ENCODE measurements at regions not wholly inside any gene's neighbourhood (a gene's known extent, or its start where the extent isn't known, plus 50 kb on each side); places are given as distances from the start of the nearest gene placed in this dataset.

- DNase-seq (ENCODE audit: low spot score): peak; percentile 29
Observed at GRCh38 chr5:56346741-56347535, 113.8 kb upstream of the ANKRD55 start.

DNA sequence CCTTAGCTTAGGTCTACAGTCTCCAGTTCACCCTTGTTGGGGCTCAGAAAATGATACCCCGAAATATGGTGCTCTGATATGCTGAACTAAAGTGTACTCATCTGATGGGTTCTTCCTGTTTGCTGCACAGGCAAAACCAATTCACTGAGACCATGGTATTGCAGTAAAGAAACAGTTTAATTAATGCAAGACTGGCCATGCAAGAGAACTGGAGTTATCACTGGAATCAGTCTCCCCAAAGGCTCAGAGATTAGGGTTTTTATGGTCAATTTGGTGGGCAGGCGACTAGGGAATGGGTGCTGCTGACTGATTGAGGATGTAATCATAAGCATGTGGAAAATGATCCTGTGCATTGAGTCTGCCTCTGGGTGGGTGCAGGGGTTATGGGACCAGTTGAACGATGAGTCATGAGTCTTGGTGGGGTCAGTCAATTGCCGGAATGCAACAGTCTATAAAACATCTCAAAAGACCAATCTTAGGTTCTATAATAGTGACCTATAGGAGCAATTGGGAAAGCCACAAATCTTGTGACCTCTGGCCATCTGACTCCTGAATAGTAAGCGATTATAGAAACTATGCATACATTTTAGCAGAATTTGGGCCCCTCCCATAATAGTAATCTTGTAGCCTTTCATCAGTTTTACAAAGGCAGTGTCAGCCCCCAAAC is 113.0 kb upstream of the ANKRD55 start:
- DNase-seq (ENCODE audit: low spot score): no peak

- no peak for DNase-seq (ENCODE audit: low spot score)
Observed at GRCh38 chr5:56345352-56345751, 112.2 kb upstream of the ANKRD55 start.

DNA sequence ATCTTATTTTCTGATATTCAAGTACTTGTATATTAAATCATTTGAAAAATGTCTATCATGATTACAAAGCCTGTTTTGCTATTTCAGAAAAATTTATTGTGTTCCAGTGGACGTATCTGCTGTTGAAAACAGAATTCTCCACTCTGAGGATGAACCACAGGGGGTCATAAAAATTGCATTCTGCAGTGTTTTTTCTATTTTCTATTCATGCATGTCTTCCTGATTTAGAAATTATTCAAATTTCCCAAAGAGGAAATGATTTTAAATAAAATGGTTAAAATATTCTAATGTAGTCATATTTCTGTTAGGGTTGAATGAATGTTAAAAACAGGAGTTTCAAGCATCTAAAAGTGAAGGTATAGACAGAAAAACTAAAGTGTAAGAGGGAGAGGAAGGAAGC is 111.5 kb upstream of the ANKRD55 start:
- DNase-seq (ENCODE audit: low spot score): no peak

DNA sequence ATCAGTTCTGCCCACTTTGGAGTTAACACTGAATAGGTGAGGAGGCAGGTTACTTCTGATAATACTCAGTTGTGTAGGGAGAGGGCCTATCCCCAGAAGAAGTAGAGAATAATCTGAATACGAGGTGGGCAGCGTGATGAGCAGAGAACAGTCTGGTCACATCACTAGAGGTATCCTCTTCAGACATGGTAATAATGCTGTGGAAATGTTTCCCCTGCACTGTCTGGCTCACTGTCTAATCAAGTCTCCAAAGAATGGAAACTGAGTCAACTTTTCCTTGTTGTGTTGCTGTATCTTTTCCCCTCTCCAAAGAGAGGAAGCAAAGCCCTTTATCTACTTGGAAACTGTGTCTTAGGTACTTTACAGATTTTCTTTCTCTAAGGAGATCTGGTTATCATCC is 110.9 kb upstream of the ANKRD55 start:
- DNase-seq (ENCODE audit: low spot score): no peak

- no peak for DNase-seq (ENCODE audit: low spot score)
Observed at GRCh38 chr5:56342616-56343015, 109.5 kb upstream of the ANKRD55 start.

DNA sequence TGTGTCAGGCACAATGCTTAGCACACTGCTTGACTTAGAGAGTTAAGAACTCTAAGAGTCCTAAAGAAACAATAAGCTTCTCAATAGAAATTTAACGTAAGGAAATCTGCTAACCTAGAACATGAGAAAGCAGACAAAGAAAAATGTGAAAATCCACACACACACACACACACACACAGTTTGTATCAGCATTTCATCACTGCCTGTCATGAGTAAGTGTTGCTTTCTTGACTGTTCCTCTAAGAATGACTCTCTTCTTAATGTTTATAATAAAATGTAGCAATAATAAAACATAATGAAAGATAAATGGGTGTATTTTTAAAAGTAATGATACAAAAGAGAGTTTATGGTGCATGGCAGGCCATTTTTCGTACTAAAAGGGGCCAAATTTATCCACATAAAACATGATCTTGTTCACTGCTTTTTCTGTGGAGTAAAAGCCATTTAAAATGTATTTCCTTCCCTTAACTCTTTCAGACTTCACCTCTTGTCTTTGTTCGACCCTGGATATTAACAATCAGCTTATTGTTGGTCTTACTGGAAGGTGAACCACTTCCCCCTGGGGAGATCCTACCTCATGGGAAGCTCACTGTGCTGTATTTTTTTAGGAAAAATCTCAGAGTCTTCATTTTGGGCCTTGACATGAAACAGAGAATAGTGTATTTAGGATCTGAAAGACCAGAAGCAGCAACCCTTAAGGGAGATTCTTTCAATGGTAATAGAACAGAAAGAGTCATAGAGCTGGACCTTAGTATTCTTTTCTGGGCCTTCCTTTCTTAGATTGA is 107.3 kb upstream of the ANKRD55 start:
- no peak for DNase-seq (ENCODE audit: low spot score)

DNA sequence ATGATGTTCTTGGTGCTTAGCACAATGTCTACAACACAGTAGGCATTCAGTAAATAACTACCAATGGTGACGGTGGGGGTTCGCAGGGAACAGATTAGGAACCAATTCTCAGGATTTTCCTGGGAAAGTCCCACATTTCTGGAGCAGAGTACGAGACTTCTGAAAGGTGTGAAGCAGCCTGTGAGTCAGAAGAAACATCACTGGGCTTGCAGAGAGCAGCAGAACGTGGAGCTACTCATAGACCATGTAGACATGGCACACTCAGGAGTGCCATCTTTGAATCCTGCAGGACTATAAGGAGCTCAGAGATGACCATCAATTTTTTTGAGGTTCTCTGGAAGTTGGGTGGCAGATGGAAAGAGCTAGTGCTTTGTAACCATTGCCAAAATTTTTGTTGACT is 106.6 kb upstream of the ANKRD55 start:
- no peak for DNase-seq (ENCODE audit: low spot score)

- DNase-seq (ENCODE audit: low spot score): no peak
Observed at GRCh38 chr5:56337715-56338319, 104.7 kb upstream of the ANKRD55 start.

DNA sequence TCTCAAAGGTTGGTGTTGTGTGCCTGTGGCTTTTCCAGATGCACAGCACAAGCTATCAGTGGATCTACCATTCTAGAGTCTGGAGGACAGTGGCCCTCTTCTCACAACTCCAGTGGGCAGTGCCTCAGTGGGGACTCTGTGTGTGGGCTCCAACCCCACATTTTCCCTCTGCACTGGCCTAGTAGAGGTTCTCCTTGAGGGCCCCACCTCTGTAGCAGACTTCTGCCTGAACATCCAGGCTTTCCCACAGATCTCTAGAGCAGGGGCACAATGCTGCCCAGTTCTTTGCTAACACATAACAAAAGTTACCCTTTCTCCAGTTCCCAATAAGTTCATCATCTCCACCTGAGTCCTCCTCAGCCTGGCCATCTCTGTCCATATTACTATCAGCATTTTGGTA is 102.1 kb upstream of the ANKRD55 start:
- no peak for DNase-seq (ENCODE audit: low spot score)

DNA sequence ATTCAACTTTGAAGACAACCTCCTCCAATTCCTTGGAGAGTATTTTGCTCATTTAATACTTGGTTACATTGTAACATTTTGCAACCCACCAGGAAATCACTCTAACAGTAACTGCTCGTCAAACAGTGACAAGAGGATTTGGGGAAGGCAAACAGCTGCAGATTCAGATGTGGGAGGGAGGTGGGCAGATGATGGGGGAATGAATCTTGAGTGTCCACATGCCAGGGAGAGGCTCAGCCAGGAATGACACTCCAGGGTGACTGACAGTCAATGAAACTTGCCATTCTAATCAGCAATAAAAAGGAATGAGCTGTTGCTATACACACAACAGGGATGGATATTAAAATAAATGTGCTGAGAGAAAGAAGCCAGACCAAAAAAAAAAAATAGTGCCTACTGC is 97.7 kb upstream of the ANKRD55 start:
- no peak for DNase-seq (ENCODE audit: low spot score)

GRCh38 chr5:56330167-56330566 is 97.0 kb upstream of the ANKRD55 start:
- no peak for DNase-seq (ENCODE audit: low spot score)

DNA sequence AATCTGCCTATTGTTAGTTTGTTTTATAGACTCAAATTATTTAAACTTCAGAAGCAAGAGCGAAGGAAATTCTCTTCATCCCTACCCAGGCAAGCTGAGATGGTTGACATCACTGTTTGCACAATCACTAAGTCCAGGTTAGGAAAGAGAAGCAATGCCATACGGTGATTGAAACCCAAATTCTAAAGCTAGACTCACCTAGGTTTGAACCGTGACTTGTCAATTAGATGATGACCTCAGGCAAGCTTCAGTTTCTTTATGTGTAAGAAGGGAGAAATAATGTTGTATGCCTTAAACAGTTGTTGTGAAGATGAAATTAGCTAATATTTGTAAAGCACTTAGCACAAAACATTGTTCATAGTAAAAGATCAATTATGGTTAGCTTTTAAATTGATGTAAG is 96.5 kb upstream of the ANKRD55 start:
- DNase-seq (ENCODE audit: low spot score): no peak

- no peak for DNase-seq (ENCODE audit: low spot score)
Observed at GRCh38 chr5:56328753-56329560, 95.8 kb upstream of the ANKRD55 start.

GRCh38 chr5:56327809-56328208 is 94.7 kb upstream of the ANKRD55 start:
- DNase-seq (ENCODE audit: low spot score): no peak

GRCh38 chr5:56326770-56327169 is 93.6 kb upstream of the ANKRD55 start:
- no peak for DNase-seq (ENCODE audit: low spot score)

- DNase-seq (ENCODE audit: low spot score): no peak
Observed at GRCh38 chr5:56326116-56326515, 93.0 kb upstream of the ANKRD55 start.

GRCh38 chr5:56325039-56325438 is 91.9 kb upstream of the ANKRD55 start:
- no peak for DNase-seq (ENCODE audit: low spot score)

- DNase-seq (ENCODE audit: low spot score): peak; percentile 78
Observed at GRCh38 chr5:56323505-56323904, 90.4 kb upstream of the ANKRD55 start.

DNA sequence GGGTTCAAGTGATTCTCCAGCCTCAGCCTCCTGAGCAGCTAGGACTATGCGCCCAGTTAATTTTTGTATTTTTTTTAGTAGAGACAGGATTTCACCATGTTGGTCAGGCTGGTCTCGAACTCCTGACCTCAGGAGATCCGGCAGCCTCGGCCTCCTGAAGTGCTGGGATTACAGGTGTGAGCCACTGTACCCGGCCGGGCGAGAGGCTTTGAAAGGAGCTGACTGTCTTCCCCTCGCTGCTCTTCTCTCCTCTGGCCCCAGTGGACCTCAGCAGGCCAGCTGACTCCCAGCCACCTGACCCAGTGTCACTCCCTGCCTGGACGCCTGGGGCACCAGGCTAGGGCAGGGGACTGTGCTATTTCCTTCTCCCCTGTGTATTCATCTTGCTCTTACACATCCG is 89.5 kb upstream of the ANKRD55 start:
- no peak for DNase-seq (ENCODE audit: low spot score)

DNA sequence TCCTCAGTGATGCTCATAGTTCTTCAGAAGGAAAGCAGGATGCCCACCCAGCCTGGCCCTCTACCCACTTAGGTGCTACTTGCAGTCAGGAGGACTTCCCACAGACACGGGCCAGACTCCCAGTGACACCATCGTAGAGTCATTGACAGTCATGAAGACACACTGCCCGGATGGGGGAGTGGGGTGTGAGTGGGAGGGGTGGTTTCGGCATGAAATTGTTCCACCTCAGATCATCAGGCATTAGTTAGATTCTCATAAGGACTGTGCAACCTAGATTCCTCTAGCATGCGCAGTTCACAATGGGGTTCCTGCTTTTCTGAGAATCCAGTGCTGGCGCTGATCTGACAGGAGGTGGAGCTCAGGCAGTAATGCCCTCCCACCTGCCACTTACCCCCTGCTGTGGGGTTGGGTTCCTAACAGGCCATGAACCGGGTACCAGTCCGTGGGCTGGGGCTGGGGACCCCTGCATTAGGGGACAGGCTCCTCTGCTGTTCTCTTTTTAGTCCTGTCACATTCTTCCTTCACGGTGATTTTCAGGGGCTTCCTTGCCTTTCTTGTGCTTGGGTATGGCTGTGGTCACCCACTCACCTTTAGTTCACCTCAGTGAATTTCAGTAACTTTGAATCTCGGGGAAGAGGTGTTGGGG is 88.2 kb upstream of the ANKRD55 start:
- no peak for DNase-seq (ENCODE audit: low spot score)

Measured in AG20443 (cell line).